Uterus (tissue), 2 donors: ENCODE measurements at regions not wholly inside any gene's neighbourhood (a gene's known extent, or its start where the extent isn't known, plus 50 kb on each side); places are given as distances from the start of the nearest gene placed in this dataset.

ENCODE experiments used
- CTCF ChIP-seq, 4 experiments: fragments of 200-600 bp in 2 of 4; fragments of 450-650 bp in 2 of 4; sonication (generic) in 2 of 4; IDR thresholded peaks; one replicate each; pipeline ENCODE4 v1.5.1; 2016 to 2019; ENCODE audit warnings: antibody characterized with exemption in 4 of 4, mild to moderate bottlenecking in 2 of 4, moderate library complexity in 1 of 4
- POLR2A ChIP-seq, 2 donors: fragments of 450-650 bp; IDR thresholded peaks; one replicate each; pipeline ENCODE4 v1.6.1; 2016; ENCODE audit warnings: antibody characterized with exemption in 2 of 2, mild to moderate bottlenecking in 1 of 2, moderate library complexity in 1 of 2

- no peak for TF ChIP-seq CTCF (IDR thresholded peaks at IDR 0.05)
- TF ChIP-seq POLR2A (IDR thresholded peaks at IDR 0.05) = no peak
Observed at GRCh38 chr11:79672786-79673185, 232.0 kb upstream of the TENM4 start.
